ENCODE measurements at regions not wholly inside any gene's neighbourhood (a gene's known extent, or its start where the extent isn't known, plus 50 kb on each side); places are given as distances from the start of the nearest gene placed in this dataset.
"Not testable (repeated sequence)": the region's sequence is repeated elsewhere in the genome, so short reads cannot be mapped to it uniquely, and the experiment has no call there.

DNA sequence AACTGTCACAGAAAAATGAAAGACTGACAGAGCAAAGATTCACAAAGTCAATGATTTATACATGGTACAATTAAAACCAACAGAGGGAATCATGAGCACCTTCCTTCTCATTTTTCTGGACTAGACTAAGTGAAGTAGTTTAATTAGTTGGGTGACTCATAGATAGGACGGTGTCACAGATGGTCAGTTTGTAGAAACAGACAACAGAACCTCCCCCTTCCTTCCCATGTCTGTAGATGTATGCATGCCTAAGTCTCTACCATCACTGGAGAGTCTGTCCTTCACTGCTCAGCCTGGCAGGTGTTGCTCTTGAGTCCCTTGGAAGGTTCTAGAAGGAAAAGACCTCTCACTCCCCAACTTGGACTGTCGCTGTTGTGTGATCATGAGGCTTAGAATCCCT, 75.4 kb upstream of the EEF1E1 start:
- no peak for DNase-seq (ENCODE audit: low spot score)

DNA sequence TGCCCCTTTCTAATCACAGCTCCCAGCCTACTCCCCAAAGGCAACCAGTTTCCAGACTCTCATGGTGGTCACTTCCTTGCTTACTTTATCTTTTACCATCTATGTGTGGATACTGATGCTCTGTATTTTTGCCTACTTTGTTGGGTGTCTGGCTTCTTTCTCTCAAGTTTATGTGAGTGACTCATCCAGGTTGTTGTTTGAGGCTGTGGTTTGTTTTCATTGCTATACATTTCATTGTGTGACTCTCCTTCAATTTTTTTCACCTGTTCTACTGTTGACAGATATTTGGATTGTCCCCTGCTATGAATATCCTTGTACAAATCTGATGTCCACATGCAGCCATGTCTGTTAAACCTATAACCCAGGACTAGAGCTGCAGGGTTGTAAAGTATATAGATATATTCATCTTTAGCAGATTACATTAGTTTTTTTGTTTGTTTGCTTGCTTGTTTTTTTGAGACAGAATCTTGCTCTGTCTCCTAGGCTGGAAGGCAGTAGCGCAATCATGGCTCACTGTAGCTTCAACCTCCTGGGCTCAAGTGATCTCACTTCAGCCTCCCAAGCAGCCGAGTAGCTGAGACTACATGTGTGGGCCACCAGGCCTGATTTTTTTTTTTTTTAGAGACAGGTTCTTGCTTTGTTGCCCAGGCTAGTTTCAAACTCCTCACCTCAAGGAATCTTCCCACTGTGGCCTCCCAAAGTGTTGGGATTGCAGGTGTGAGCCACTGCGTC, 72.9 kb upstream of the EEF1E1 start:
- DNase-seq (ENCODE audit: low spot score) = no peak

DNA sequence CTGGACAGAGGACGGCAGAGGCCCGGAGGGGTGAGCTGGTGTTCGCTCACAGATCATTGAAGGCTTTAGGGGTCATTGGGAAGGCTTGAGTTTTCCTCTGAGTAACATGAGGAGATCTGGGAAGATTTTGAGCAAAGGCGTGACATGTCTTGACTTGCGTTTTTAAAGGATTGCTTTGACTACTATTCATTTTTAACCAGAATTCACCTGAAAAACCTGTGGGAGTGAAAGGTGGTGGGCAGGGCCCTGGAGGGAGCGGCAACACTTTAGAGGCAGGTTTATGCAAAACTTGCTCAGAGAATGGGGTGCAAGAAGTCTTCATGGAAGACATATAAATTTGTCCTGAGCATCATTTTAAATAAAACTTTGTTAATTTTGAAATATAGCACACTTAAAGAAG, 72.2 kb upstream of the EEF1E1 start:
- DNase-seq (ENCODE audit: low spot score) = no peak

DNA sequence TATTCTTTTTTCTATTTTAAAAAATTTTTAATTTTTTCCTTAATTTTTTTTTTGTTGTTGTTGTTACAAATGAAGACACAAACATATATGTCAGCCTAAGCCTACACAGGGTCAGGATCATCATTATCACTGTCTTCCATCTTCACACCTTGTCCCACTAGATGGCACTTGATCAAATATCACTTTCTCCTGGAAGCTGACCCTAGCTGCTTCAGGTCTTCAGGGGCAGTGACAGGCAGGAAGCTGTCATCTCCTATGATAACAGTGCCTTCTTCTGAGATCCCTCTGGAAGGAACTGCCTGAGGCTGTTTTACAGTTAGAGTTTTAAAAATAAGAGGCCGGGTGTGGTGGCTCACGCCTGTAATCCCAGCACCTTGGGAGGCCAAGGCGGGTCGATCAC, 70.2 kb upstream of the EEF1E1 start:
- no peak for DNase-seq (ENCODE audit: low spot score)

DNA sequence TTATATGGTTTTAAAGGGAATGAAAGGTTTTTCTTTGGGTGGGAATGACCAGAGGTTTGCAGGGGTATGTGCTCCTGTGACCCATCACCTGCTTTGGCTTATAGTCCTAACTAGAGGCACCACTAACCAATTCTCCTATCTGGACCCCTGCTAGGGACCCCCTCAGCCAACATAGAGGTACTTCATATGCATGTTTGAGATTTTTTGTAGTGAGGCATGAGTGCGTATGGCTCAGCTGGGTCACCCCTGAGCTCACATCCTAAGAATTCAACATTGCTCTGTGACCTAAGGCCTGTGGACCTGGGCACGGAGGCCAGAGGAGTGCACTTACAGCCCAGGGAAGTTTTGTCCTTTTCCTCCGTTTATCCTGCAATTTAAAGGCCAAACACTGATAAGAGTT, 68.4 kb upstream of the EEF1E1 start:
- no peak for DNase-seq (ENCODE audit: low spot score)

DNA sequence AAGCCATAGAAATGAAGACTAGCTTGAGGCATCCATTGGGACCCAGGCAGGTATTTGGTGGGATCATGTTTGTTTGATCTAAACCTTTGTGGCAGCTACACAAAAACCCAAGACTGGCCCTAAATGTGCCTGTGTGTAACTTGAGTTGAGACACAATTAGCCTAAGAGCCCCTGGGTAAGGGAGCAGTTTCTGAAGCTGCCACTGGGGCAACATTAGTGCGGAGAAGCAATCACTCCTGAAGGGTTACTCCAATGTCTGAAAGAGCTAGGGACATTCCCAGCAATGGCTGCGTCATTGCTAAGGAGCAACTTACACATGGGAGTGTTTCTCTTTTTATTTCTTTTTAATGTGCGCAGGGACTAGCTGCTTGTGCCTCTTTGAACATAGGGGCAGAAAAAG, 67.9 kb upstream of the EEF1E1 start:
- DNase-seq (ENCODE audit: low spot score) = no peak

DNA sequence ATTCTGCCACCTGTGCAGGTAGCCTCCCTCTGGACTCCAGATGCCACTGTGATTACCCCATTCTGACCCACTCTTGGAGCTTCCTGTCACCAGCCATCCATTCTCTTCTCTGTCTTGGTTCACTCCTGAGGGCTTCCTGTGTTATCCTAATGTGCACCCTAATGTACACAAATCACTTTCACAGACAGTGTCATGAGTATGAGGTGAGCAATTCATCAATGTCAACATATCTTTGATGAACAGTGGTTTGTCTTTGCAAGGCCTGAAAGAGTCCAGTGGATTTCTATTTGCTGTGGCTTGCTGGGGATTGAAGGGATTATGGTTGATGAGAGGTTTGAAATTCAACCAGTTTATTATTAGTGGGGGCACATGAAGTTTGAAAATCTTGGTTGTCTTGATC, 63.8 kb upstream of the EEF1E1 start:
- DNase-seq (ENCODE audit: low spot score) = no peak

DNA sequence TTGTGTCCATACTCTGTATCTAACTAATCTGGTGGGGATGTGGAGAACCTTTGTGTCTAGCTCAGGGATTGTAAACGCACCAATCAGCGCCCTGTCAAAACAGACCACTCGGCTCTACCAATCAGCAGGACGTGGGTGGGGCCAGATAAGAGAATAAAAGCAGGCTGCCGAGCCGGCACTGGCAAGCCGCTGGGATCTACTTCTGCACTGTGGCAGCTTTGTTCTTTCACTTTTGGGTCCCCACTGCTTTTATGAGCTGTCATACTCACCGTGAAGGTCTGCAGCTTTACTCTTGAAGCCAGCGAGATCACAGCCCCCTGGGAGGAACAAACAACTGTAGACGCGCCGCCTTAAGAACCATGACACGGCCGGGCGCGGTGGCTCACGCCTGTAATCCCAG, 62.7 kb upstream of the EEF1E1 start:
- not testable (repeated sequence) for DNase-seq (ENCODE audit: low spot score)

DNA sequence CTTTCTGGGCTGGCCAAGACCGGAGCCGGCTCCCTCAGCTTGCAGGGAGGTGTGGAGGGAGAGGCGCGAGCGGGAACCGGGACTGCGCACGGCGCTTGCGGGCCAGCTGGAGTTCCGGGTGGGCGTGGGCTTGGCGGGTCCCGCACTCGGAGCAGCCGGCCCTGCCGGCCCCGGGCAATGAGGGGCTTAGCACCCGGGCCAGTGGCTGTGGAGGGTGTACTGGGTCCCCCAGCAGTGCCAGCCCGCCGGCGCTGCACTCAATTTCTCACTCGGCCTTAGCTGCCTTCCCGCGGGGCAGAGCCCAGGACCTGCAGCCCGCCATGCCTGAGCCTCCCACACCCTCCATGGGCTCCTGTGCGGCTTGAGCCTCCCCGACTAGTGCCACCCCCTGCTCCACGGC, 61.9 kb upstream of the EEF1E1 start:
- not testable (repeated sequence) for DNase-seq (ENCODE audit: low spot score)

DNA sequence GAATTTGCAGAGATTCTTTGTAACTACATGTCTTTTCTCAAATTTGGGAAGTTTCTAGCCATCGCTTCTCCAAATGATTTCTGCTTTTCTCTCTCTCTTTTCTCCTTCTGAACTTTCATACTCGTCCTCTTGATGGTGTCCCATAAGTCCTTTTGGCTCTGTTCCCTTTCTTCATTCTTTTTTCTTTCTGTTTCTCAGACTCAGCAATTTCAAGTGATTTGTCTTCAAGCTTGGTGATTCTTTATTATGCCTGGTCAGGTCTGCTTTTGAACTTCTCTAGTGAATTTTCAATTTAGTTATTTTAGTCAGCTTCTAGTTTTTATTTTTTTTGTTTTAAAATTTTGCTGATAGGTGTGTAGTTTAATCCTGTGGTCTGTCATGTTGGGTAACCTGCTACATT, 57.6 kb upstream of the EEF1E1 start:
- no peak for DNase-seq (ENCODE audit: low spot score)

DNA sequence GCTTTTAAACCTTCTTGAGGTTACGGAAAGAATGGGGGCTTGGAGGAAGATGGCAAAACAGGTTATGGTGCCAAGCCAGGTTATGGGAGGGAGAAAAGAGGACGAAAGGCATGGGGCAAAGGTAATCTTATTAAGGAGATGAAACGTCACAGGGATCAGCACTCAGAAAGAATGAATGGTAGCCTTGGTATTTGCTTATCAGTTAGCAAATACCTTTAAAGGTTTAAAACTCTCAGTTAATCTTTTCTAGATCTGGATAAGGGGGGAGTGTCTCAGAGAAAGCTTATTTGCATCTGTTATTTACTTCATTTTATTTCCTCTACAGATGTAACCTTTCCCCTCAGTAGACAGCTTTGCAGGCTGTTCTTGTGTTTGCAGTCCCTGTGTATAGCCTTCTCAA, 55.5 kb upstream of the EEF1E1 start:
- no peak for DNase-seq (ENCODE audit: low spot score)

DNA sequence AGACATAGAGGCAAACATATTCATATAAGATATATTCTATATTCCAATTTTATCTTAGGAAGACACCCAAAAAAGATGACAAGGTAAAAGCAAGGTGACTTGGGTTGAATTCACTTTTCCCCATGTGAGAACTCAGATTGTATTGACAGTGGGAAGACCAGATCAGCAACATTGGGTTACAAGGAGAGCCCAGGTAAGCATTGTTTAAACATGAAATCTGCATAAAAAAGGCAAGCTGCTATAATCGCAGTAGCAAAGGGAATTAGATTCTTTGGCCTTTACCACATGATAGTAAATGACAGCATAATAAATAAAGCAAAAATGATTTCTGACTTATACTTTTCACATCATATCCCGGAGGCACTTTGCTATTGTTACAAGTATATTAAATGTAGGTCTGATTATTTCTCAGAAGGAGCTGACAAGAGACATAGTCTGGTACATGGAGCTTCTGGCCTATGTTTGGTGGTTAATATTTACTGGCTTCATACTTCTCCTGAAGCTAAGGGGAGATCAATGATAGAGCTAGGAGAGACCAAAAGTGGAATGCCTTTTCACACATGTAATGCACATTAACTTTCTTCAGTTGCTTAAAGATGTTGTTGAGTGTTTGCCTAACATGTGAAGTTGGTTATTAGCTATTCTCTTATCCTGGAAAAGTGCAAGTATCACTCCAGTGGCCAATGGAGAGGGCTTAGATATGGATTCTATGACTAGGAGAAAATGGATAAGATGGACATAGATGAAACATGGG, 53.1 kb upstream of the EEF1E1 start:
- no peak for DNase-seq (ENCODE audit: low spot score)

Measured in hematopoietic multipotent progenitor cell treated with erythropoietin and hydrocortisone succinate and interleukin-3 and kit ligand, for 17 days (in vitro differentiated cells).